ENCODE measurements at regions not wholly inside any gene's neighbourhood (a gene's known extent, or its start where the extent isn't known, plus 50 kb on each side); places are given as distances from the start of the nearest gene placed in this dataset.

DNA sequence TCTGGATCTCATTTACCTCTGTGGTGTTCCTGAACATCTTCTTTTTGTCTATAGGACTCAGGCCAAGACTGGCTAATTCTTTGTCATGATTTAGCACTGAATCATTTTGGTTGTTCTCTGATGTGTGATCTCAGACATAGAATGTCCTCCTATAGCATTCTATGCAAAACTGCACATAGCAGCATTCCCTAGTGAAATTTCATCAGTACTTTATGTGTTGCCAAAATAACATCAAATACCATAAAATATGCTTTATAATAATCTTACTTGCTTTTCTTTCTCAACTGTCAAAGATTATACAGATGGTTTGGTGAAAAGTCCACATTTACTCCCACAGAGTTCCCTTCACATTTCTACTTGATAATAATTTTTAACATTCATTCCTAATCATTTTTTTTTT, 115.7 kb upstream of the MPDZ start:
- H3K36me3 Mint-ChIP-seq (ENCODE audit: insufficient read depth in 1 of 3, low read depth in 3 of 3) = peaks cover 0 to 14% (median 2%) of the 10 kb centered on the region in 3 experiments; a peak in 4 of 7 replicates
- Histone ChIP-seq H4K8ac (replicated peaks; ENCODE audit: insufficient read length, low read depth, low read length) (no peak overlapping the region), H3K4me1 (ENCODE audit: insufficient read depth, low read length) (no peaks in the 10 kb centered on the region), H2BK120ac (ENCODE audit: low read depth, low read length, poor library complexity, severe bottlenecking) (no peak overlapping the region), H3K18ac (ENCODE audit: insufficient read length, low read depth, low read length) (no peak overlapping the region), H3K79me2 (ENCODE audit: insufficient read depth, low read length) (no peaks in the 10 kb centered on the region), H2BK15ac (ENCODE audit: low read depth, low read length) (no peak overlapping the region), H3T11ph (ENCODE audit: low read length) (no peak overlapping the region), H3K27ac (ENCODE audit: insufficient read length, low read depth, low read length) (no peak overlapping the region), H4K91ac (ENCODE audit: insufficient read length, low read depth, low read length) (no peak overlapping the region), H3K4me2 (ENCODE audit: insufficient read depth, insufficient read length, low read length) (no peak overlapping the region), H3K23me2 (ENCODE audit: insufficient read length, low read depth, low read length, poor library complexity, severe bottlenecking) (no peaks in the 10 kb centered on the region), H4K5ac (ENCODE audit: insufficient read length, low read depth, low read length) (no peak overlapping the region), H3K79me1 (ENCODE audit: insufficient read depth, low read depth, low read length, poor library complexity, severe bottlenecking) (no peaks in the 10 kb centered on the region), H3K23ac (ENCODE audit: insufficient read length, low read depth, low read length) (no peak overlapping the region), H3K9me3 (ENCODE audit: control insufficient read depth, low read depth, low read length) (no peaks in the 10 kb centered on the region), H3K56ac (ENCODE audit: insufficient read length, low read depth, low read length) (no peak overlapping the region), H2AFZ (ENCODE audit: low read length) (no peak overlapping the region), H4K20me1 (ENCODE audit: control insufficient read depth, insufficient read depth, insufficient read length) (no peaks in the 10 kb centered on the region), H2BK12ac (ENCODE audit: insufficient read length, low read depth, low read length) (no peak overlapping the region), H2BK20ac (ENCODE audit: low read depth, low read length, poor library complexity, severe bottlenecking) (no peak overlapping the region), H3K27me3 (ENCODE audit: insufficient read depth, low read length) (no peaks in the 10 kb centered on the region), H3K14ac (ENCODE audit: insufficient read depth, low read length) (no peak overlapping the region), H3K4ac (ENCODE audit: low read depth, low read length) (no peak overlapping the region), H3K9ac (ENCODE audit: extremely low read depth, insufficient read length, low read length) (no peak overlapping the region), H2BK5ac (ENCODE audit: insufficient read length, low read length) (no peak overlapping the region), H2AK5ac (ENCODE audit: insufficient read length, low read length) (no peak overlapping the region)
- no peaks in the 10 kb centered on the region for H3K27me3 Mint-ChIP-seq (ENCODE audit: low read depth)
- no peak overlapping the region for H3K4me3 Mint-ChIP-seq
- TF ChIP-seq, protein P1, sequence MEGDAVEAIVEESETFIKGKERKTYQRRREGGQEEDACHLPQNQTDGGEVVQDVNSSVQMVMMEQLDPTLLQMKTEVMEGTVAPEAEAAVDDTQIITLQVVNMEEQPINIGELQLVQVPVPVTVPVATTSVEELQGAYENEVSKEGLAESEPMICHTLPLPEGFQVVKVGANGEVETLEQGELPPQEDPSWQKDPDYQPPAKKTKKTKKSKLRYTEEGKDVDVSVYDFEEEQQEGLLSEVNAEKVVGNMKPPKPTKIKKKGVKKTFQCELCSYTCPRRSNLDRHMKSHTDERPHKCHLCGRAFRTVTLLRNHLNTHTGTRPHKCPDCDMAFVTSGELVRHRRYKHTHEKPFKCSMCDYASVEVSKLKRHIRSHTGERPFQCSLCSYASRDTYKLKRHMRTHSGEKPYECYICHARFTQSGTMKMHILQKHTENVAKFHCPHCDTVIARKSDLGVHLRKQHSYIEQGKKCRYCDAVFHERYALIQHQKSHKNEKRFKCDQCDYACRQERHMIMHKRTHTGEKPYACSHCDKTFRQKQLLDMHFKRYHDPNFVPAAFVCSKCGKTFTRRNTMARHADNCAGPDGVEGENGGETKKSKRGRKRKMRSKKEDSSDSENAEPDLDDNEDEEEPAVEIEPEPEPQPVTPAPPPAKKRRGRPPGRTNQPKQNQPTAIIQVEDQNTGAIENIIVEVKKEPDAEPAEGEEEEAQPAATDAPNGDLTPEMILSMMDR (conservative IDR thresholded peaks at IDR 0.05) = no peak
- no peak for DNase-seq
- H3K4me1 Mint-ChIP-seq = no peaks in the 10 kb centered on the region; a peak in 1 of 4 replicates
- peaks cover 16 to 17% of the 10 kb centered on the region in 2 experiments for H3K9me3 Mint-ChIP-seq
- no peak overlapping the region for H3K27ac Mint-ChIP-seq
